ENCODE measurements at regions not wholly inside any gene's neighbourhood (a gene's known extent, or its start where the extent isn't known, plus 50 kb on each side); places are given as distances from the start of the nearest gene placed in this dataset.
A peak's percentile ranks its signal among the peaks of the same experiment; 100 is the strongest.

GRCh38 chr1:115507901-115508300 lies 133.9 kb upstream of the VANGL1 start:
- ChIA-PET POLR2A (no interaction called here), CTCF (interaction anchor here (0.6 to 3.5 kb wide), 7 partner anchors 8 to 370 kb away, joined by 3 to 31 read pairs (median 5); no protein-coding TSS in a partner anchor)
- TF ChIP-seq IKZF3 (tag by site-specific recombination; IDR thresholded peaks at IDR 0.05) (no peak), ZNF138 (tag by site-specific recombination; IDR thresholded peaks at IDR 0.05; ENCODE audit: borderline replicate concordance) (no peak), ZFP41 (tag by site-specific recombination; IDR thresholded peaks at IDR 0.05; ENCODE audit: borderline replicate concordance) (no peak), ZNF146 (tag by site-specific recombination; IDR thresholded peaks at IDR 0.05) (no peak)
- Histone ChIP-seq H3K9me3 (ENCODE audit: control insufficient read depth, insufficient read depth, low read depth, low read length) (no peaks in the 10 kb centered on the region), H3K4me3 (ENCODE audit: low read depth, low read length) (no peak overlapping the region), H3K4me1 (ENCODE audit: control insufficient read depth, insufficient read depth, low read length) (no peaks in the 10 kb centered on the region), H3K27ac (ENCODE audit: extremely low read depth, low read depth, low read length) (no peak overlapping the region), H3K36me3 (ENCODE audit: control insufficient read depth in 2 of 2, insufficient read depth in 1 of 2, low read length in 2 of 2) (no peaks in the 10 kb centered on the region)

GRCh38 chr1:115506924-115507589 lies 134.7 kb upstream of the VANGL1 start:
- ChIA-PET CTCF (interaction anchor here (0.6 to 3.5 kb wide), 18 partner anchors 9 to 1117 kb away, joined by 3 to 31 read pairs (median 4); no protein-coding TSS in a partner anchor), POLR2A (no interaction called here)
- Histone ChIP-seq H3K27ac (ENCODE audit: extremely low read depth, low read depth, low read length) (no peak overlapping the region), H3K4me1 (ENCODE audit: control insufficient read depth, insufficient read depth, low read length) (no peaks in the 10 kb centered on the region), H3K36me3 (ENCODE audit: control insufficient read depth in 2 of 2, insufficient read depth in 1 of 2, low read length in 2 of 2) (no peaks in the 10 kb centered on the region), H3K4me3 (ENCODE audit: low read depth, low read length) (no peak overlapping the region), H3K9me3 (ENCODE audit: control insufficient read depth, insufficient read depth, low read depth, low read length) (no peaks in the 10 kb centered on the region)
- TF ChIP-seq ZFP3 (tag by site-specific recombination; IDR thresholded peaks at IDR 0.05; ENCODE audit: low read depth) (no peak), CTCF (tag by site-specific recombination; IDR thresholded peaks at IDR 0.05) (peak; percentile 78), YY1 (tag by site-specific recombination; IDR thresholded peaks at IDR 0.05) (no peak), IKZF3 (tag by site-specific recombination; IDR thresholded peaks at IDR 0.05) (no peak), ZNF654 (tag by site-specific recombination; IDR thresholded peaks at IDR 0.05; ENCODE audit: low read depth) (peak; percentile 50)

DNA sequence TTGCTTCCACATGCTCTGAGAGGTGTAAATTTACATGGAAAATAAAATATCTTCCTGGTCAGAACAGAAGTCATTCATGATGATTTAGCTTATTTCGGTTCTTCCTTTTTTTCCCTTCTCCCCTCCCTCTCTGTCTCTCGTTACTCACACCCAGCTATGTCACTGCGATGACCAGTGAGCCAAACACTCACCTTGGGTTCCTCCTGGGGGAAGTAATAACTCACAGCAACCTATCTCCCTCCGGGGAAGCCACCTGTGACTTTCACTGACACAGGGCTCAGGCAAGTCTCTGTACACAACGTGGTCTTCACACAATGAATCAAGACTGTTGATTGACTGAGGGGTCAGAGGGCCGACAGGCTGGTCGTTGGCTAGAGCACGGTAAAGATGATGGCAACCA lies 135.3 kb upstream of the VANGL1 start:
- no peaks in the 10 kb centered on the region for H3K9me3 ChIP-seq (ENCODE audit: control insufficient read depth, insufficient read depth, low read depth, low read length)
- H3K36me3 ChIP-seq (ENCODE audit: control insufficient read depth in 2 of 2, insufficient read depth in 1 of 2, low read length in 2 of 2): no peaks in the 10 kb centered on the region
- no peaks in the 10 kb centered on the region for H3K4me1 ChIP-seq (ENCODE audit: control insufficient read depth, insufficient read depth, low read length)
- H3K27ac ChIP-seq (ENCODE audit: extremely low read depth, low read depth, low read length): no peak overlapping the region
- no peak for TF ChIP-seq REST (tag by site-specific recombination; IDR thresholded peaks at IDR 0.05)
- TF ChIP-seq GLIS2 (tag by site-specific recombination; IDR thresholded peaks at IDR 0.05): no peak
- no peak for TF ChIP-seq ZFP3 (tag by site-specific recombination; IDR thresholded peaks at IDR 0.05; ENCODE audit: low read depth)
- no peak for TF ChIP-seq ZXDB (tag by site-specific recombination; IDR thresholded peaks at IDR 0.05)
- TF ChIP-seq ZNF132 (tag by site-specific recombination; IDR thresholded peaks at IDR 0.05; ENCODE audit: borderline replicate concordance): no peak
- TF ChIP-seq, protein P1, sequence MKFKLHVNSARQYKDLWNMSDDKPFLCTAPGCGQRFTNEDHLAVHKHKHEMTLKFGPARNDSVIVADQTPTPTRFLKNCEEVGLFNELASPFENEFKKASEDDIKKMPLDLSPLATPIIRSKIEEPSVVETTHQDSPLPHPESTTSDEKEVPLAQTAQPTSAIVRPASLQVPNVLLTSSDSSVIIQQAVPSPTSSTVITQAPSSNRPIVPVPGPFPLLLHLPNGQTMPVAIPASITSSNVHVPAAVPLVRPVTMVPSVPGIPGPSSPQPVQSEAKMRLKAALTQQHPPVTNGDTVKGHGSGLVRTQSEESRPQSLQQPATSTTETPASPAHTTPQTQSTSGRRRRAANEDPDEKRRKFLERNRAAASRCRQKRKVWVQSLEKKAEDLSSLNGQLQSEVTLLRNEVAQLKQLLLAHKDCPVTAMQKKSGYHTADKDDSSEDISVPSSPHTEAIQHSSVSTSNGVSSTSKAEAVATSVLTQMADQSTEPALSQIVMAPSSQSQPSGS (tag by site-specific recombination; IDR thresholded peaks at IDR 0.05; ENCODE audit: low read depth): no peak
- no peak for TF ChIP-seq ZNF202 (tag by site-specific recombination; IDR thresholded peaks at IDR 0.05; ENCODE audit: borderline replicate concordance)
- TF ChIP-seq ZNF791 (tag by site-specific recombination; IDR thresholded peaks at IDR 0.05): no peak
- TF ChIP-seq ZNF777 (tag by site-specific recombination; IDR thresholded peaks at IDR 0.05; ENCODE audit: borderline replicate concordance): no peak
- no peak for TF ChIP-seq ZNF423 (tag by site-specific recombination; IDR thresholded peaks at IDR 0.05)
- TF ChIP-seq ZNF112 (tag by site-specific recombination; IDR thresholded peaks at IDR 0.05): no peak
- no peak for TF ChIP-seq ZNF610 (tag by site-specific recombination; IDR thresholded peaks at IDR 0.05; ENCODE audit: borderline replicate concordance)
- TF ChIP-seq ZNF529 (tag by site-specific recombination; IDR thresholded peaks at IDR 0.05; ENCODE audit: insufficient replicate concordance): no peak
- no peak for TF ChIP-seq ZNF362 (tag by site-specific recombination; IDR thresholded peaks at IDR 0.05)
- no peak for TF ChIP-seq ZNF521 (tag by site-specific recombination; IDR thresholded peaks at IDR 0.05)
- CTCF ChIA-PET: interaction anchor here (0.6 to 3.5 kb wide), 21 partner anchors 9 to 1118 kb away, joined by 3 to 31 read pairs (median 3); no protein-coding TSS in a partner anchor
- POLR2A ChIA-PET: no interaction called here
- H3K4me3 ChIP-seq (ENCODE audit: low read depth, low read length): no peak overlapping the region
